RPMI7951 (cell line): ENCODE measurements at regions not wholly inside any gene's neighbourhood (a gene's known extent, or its start where the extent isn't known, plus 50 kb on each side); places are given as distances from the start of the nearest gene placed in this dataset.
A peak's percentile ranks its signal among the peaks of the same experiment; 100 is the strongest.

Experiments used
- DNase-seq: peaks from one replicate; pipeline ENCODE4 v3.0.0-alpha.2; 2012; ENCODE audit warnings: low read depth

DNA sequence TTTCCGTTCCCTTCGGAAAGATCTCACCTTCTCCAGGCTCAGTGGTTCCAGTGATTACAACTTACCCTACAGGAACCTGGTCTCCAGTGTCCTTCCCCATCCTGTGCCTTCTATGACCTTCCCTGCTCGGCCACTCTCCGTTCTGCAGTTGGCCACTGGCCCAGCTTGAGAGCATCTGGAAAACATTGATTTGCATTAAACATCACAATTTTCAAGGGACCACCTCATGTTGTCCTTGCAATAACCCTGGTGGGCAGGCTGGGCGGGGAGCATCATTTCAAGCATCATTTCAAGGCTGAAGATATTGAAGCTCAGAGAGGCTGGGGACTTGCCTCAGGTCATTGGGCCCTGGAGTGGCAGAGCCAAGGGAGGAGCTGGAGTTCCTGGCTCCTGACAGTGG is 177.4 kb downstream of the SEC61B start:
- no peak for DNase-seq

DNA sequence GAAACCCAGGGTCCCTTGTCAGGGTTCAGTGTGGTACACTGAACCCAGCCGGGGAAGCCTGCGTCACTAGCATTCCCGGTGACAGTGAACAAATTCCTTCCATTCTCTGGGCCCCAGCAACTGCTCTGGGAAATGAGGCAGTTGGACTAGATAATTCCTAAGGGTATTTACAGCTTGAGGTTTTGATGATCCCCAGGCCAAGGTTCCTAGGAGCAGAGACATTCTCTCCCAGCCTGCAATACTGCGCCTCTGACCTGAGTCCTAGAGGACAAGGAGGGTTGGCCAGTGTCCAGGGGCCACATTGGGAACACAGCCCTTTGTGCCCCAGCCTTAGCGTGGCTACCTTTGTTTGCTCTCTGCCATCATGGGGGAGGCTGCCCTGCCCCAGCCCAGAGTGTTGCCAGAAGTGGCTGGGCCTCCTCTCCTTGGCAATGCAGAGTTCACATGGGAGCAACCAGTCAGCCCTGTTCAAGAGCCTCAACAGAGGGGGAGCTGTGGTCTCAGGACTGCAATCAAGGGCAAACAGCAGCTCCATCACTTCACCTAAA is 178.2 kb downstream of the SEC61B start:
- no peak for DNase-seq

DNA sequence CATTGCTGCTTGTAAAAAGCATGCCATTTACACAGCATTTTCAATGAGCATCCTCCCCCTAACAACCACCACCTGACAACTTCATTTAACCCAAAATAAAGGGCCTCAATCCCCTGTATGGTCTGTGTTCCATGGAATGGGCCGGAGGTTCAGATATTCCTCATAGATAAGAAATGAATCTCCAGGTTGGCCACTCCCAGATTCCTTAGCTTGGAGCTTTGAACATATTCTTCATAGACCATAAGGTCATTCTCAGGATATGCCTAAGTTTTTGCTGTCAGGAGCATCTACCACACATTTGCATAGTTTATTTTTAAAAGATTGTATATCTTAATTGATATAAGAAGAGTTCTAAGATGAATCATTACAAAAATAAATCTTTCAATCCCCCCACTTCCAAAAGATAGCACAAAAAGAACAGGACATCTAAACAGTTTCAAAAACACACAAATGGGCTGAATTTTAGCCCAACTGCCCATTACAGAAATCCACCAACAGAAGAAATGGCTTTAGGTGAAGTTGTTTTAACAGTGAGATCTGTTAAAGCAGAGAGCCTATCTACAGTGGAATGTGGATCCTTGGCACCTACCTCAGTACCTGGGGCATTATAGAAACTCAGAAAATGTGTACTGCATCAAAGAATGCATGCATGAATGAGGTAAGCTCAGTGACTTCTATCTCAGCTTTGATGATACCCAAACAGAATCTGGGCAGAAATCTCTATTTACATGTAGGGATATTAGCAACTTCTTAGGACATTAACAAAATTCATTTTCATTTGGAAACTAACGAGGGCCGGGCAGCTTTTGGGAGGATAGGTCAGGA is 179.8 kb downstream of the SEC61B start:
- no peak for DNase-seq

DNA sequence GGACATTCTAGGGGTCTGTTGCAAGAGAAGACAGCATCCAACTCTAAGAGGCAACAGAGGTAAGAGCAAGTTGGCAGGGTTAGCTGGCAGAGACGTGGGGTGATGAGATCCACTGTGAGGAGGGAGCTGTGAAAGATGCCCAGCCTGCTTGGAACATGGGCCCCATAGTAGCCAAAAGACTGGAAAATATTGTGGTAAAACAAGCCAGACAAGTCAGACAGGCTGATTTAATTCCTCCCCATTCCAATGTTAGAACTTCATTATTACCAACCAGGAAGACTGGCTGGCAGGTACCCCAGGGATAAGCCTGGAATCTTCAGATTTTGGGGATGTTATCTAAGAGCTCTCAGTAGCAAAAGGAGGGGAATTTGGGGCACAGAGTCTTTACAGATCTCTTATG is 181.3 kb downstream of the SEC61B start:
- DNase-seq = no peak

DNA sequence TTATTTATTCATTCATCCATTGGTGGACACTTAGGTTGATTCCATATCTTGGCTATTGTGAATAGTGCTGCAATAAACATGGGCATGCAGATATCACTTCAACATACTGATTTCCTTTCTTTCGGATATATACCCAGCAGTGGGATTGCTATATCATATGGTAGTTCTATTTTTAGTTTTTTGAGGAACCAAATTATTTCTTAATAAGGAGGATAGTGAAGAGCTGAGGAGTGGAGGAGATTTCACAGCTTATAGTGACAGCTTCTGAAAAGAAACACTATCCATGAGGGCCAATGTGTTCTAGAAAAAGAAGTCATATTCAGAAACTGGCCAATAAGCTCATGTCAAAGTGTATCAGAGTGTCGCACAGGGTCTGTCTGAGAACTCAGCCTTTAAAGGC is 183.3 kb downstream of the SEC61B start:
- DNase-seq = no peak

DNA sequence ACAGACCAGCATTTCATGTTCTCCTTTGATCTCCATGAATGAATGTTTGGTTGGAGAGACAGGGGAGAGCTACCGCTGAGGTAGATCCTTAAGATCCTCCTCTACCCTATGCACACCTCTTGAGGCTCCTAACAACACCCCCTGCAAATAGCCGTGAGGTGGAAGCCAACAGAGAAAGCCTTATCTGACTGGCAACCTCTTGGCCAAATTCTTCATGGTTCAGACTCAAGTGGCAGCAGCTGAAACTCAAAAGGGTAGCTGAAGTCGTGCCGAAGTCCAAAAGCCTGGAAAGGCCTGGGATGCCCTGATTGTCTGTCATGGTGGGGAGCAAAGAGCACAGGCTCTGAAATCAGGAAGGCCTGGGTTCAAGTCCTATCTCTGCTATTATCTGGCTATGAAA is 184.9 kb downstream of the SEC61B start:
- no peak for DNase-seq

DNA sequence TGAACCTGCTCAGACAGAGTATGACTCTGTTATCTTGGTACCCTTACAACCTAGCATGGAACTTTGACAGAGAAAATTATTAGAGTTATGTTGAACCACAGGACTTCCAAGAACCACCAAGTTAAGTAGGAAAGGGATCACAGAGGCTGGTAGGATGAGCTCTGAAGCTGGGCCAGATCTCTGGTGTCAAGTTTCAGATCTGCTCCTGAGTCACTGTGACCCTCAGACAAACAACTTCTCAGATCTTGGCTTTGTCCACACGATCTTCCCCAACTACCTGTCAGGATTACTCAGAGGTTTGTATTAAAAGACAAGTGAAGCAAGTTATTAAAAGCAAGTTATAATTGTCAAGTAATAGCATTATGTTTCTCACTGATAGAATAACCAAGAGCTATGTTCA is 189.0 kb downstream of the SEC61B start:
- peak; percentile 59 for DNase-seq

DNA sequence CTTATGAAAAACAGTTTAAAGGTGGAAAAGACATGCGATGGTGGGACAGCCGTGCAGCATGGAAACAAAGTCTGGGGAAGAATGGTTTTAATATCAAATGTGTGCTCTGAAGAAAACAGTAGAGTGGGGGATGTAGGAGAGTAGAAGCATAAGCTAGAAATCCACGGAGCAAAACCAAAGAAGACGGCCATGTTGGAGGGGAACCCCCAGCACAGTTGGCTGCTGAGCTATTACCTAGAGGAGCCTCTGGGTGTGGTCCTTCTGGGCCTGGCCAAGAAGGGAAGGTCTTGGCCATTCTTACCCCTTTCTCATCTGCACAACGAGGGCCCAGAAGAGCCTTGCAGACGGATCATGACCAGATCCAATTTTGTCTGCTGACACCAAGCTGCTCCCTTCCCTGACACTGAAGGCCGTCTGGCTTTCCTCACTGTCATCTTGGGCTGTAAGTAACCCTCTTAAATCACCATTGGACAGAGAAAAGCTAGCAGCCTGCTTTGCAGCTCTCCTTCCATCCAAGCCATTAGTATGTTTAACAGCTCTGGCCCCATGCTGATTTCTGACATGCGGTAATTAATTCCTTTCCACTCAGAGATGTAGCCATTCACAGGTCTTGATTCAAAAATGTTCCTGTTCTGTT is 189.5 kb downstream of the SEC61B start:
- DNase-seq = no peak

DNA sequence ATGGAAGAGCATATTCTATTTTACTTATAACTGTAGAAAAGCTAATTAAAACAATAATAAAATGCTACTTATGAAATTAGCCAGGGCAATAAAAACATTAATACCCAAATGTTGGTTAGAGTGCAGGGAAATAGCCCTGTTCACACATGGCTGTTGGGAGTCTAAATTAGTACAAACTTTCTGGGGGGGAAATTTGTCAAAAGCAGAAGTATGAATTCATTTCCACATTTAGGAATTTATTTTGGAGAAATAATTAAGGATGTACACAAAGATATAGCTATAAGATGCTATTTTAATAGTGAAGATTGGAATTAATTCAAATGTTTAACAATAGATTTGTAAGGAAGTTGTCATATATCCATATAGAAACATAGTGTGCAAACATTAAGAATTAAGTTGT is 190.5 kb downstream of the SEC61B start:
- no peak for DNase-seq

DNA sequence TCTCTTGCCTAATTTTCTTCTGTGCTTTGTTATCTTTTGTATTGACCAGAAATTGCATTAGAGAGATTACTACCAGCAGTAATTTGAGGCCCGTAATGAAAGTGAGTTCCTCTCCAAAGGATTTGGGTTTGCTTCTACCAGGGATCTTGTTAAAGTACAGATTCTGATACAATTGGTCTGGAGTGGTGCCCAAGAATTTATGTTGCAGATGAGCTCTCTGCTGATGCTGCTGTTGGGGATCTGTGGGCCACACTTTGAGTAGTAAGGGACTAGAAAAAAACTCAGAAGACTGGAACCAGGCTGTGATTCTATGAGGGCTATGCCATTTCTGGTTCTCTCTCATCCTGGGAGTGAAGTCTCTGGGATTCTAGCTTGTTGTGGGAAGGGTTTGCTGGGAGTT is 192.2 kb downstream of the SEC61B start:
- peak; percentile 51 for DNase-seq

DNA sequence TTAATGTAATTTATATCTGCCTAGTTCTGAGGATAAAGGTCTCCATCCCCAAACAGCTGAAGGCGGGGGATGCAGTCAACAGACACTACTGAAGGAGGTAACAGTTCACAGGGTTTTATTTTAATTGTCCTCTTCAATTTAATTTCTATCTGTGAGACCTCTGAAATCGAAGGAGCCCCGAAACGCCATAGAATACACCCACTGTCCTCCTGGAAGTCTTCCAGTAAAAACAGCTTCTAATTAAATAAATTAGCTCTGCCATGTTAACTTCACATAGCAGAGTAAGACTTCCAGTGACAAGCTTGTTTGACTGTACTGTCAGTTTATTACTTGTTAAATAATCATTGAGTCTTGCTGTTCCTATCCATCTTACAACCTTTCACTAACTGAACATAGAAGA is 193.5 kb downstream of the SEC61B start:
- peak; percentile 41 for DNase-seq

DNA sequence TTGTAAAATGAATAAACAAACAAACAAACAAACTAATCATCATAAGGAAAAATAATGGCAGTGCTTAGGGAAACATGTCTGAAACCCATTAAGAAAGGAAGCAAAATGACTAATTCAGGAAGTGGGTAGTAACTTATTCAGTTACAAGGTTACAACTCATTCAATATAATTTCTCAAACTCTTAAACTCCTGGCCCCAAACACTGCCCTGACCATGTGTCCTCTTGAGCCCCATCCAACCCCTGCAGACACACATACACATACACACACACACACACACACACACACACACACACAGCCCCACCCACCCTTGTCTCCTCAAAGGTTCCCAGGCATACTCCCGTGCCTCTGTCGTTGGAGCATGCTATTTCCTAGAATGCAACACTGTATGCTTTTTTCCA is 193.9 kb downstream of the SEC61B start:
- peak; percentile 81 for DNase-seq

DNA sequence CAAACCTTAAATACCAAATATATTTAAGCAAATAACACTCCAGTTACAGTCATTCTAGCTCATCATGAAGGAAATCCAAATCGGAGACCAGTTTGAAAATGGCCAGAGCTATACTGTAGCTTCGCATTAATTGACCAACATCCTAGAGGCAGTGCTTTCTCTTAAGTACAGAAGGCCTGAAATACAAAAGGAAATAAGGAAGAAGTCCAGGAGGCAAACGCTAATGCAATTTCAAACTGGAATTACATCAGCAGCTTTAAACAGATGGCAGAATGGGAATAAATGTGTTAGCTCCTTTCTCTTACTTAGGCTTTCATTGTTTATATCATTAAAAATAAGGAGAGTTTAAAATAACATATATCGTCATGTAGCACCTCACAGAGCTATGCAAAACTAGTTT is 197.0 kb downstream of the SEC61B start:
- peak; percentile 32 for DNase-seq

DNA sequence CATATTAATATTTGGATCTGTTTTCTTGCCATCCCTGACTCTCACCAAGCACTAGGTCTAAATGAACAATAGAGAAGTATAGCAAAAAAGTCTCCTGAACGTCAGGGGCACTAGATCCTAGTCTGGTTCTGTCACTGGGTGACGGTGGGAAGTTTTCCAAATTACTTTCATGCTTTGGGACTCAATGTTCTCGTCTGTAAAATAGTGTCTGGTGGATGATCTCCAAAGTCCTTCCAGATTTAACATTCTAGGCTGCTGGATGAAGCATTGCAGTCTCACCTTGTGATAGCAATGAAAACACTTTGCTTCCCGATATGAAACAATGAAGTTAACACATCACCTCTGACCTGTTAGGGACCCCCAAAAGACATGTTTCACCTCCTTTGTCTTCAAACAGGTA is 199.3 kb downstream of the SEC61B start:
- DNase-seq = no peak

DNA sequence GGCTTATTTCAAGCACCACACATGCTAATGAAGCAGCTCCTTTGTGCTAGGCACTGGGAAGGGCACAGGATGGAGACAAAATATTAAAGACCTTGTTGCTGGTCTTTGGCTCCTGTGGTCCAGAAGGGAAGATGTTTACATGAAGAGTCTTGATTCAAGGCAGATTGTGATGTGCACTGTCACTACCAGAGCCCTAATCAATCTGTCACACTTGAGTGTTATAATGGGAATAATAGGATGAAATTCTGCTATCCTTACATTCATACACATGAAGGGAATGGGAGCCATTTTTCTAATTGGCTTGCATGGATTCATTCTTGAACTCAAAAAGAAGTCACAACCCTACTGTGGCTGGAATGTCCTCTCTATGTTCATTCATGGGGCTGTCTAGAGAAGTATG is 203.0 kb downstream of the SEC61B start:
- DNase-seq = no peak

DNA sequence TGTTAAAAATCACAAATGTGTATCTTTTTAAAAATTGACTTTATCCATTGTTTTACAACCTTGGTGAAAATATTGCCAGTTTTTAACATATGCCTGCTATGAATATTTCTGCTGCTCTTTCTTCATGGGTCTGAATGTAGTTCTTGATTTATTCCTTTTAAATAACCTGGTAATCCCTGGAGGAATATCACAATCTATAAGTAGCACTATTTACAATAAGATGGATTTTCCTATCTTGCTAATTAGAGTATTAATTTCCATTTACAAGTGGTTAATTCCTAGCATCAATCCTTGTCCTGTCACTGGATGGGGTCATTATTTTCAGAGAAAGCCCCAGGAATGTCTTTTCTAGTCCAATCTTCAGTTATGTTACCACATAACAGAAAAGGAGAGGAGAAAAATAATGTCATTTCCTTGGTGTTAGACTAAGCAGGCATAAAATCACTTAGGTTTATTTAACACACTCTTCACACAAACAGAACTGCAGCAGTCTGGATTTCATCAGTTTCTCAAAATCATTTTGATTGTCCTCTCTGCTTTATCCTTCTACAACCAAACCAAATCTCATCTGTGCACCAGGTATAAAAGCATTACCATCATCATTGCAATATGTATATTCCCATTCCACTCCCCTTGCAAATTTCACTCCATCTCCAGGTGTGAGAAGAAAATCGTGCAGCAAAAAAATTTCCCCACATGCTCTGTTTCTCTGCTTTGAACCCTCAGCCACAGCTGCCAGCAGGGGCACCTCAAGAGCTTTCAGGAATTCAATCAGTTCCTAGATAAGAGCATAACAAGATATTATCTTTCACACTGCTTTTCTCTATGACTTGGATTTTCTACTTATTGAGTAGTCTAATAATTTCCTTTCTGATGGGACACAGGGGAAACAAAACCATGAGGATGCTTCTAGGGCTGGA is 204.1 kb downstream of the SEC61B start:
- no peak for DNase-seq

DNA sequence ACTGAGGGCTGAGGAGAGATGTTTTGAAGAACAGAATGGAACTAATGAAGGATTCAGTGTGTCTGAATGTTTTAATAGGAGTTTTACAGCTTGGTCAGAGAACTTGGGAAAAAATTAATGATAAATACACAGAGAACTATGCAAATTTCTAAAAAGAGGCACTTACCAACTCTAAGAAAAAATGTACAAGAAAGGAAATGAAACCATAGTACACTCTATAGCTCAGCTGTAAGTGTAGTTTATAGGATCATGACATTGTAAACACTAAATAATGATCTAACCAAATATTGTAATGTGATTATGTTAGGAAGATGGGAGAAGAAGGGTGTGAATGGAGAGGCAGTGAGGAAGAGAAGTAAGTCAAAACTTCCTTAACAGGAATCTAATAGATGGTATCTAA is 205.2 kb downstream of the SEC61B start:
- no peak for DNase-seq

DNA sequence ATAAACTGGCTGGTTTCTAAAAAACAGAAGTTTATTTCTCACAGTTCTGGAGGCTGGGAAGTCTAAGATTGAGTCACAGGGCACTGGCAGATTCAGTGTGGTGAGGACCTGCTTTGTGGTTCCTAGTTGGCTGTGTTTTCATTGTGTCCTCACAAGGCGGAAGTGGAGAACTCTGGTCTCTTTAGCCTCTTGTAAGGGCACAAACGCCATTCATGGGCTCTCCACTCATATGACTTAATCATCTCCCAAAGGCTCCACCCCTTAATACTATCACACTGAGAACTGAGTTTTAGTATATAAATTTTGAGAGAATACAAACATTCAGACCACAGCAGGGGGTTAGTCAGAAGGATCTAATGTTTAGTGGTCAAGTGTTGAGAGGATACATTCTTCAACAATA is 208.2 kb downstream of the SEC61B start:
- DNase-seq = peak; percentile 95

DNA sequence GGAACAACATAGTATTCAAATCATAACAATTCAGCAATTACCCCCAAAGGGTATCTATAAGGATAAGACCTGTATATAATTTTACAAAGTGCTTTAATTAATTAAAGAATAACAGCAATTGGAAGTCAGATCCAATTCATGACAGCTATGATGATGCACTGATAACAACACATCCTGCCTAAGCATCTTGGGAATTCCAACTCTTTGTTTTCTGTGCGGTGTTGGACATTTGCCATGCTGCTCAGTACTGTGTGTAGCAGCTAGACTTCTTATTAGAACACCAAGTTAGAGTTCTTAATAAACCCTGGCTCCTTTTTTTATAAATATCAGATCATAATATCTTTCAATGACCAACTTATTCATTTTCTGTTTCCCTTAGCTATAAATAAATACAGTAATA is 209.0 kb downstream of the SEC61B start:
- peak; percentile 77 for DNase-seq

DNA sequence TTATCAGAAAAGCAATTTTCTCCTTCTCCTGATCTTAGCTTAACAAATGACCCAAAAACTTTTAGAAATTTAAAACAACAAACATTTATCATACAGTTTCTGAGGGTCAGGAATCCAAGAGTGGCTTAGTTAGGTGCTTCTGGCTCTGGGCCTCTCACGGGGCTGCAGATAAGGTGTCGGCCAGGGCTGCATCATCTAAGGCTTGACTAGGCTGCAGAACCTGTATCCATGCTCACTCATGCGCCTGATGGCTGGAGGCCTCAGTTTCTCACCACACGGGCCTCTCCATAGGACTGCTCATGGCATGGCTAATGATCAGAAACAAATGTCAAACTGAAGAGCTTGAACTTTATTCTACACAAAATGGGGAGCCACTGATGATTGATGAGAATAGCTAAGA is 210.0 kb downstream of the SEC61B start:
- no peak for DNase-seq

DNA sequence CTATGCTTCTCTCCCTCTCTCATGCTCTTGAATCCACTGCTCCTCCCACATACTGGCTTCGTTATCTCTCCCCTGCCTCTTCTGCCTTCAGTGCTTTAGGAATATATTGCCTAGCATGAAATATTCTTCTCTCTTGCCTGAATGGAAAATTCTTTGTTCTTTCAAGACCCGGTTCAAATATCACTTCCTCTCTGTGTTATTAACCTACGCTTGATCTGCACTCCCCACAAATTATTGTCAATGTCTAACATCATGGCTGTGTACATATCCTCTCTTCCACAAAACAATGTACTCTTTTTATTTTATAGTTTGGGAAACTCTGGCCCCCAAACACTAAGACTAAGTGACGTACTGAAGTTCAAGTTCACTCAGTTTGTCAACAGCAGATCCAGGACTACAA is 211.0 kb downstream of the SEC61B start:
- no peak for DNase-seq

DNA sequence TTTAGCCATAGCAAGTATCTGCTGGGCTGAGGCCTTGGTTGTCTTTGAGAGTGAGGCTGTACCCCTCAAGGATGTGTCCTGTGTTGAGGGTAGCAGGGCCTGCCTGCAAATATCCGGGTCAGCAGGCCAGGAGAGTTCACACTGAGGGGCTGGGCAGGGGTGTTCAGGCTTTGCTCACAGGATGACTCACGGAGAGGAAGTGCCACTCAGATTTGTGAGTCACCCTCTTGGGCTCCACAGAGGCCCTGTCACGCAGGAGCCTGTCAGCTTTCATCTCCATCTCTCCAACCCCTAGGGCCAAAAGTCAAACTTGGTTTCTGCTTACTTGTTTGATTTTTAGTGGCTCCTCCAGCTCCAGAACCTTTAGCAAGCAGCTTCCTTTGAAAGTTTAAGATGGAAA is 211.5 kb downstream of the SEC61B start:
- DNase-seq = peak; percentile 98
